Lower lobe of right lung (tissue), 2 donors: ENCODE measurements at regions not wholly inside any gene's neighbourhood (a gene's known extent, or its start where the extent isn't known, plus 50 kb on each side); places are given as distances from the start of the nearest gene placed in this dataset.

Experiments used
- ATAC-seq, 2 donors: fragments of 200-7000 bp; cut with Tn5 transposase; one replicate each; pipeline ENCODE4 v1.9.1; 2020 to 2022; ENCODE audit warnings: mild to moderate bottlenecking in 2 of 2, moderate library complexity in 2 of 2
- DNase-seq: peaks from one replicate; pipeline ENCODE4 v3.0.0-alpha.2; 2020
- H3K27ac ChIP-seq: fragments of 200-600 bp; one replicate; pipeline ENCODE4 v1.8.0; 2022
- H3K27me3 ChIP-seq: fragments of 200-600 bp; one replicate; pipeline ENCODE4 v1.8.0; 2022; ENCODE audit warnings: low read depth
- H3K36me3 ChIP-seq: fragments of 200-600 bp; one replicate; pipeline ENCODE4 v1.8.0; 2022; ENCODE audit warnings: mild to moderate bottlenecking
- H3K4me1 ChIP-seq: fragments of 200-600 bp; one replicate; pipeline ENCODE4 v1.8.0; 2022
- H3K4me3 ChIP-seq: fragments of 200-600 bp; one replicate; pipeline ENCODE4 v1.8.0; 2022; ENCODE audit warnings: mild to moderate bottlenecking
- H3K9me3 ChIP-seq: fragments of 200-600 bp; one replicate; pipeline ENCODE4 v1.8.0; 2022
- intact Hi-C: fragments of 100-400 bp; cut with DNase I; formaldehyde crosslinking; loops from one replicate; pipeline ENCODE4 v1.11.0; 2022
- TF ChIP-seq, protein P1 (sequence below): fragments of 200-600 bp; IDR thresholded peaks from one replicate; pipeline ENCODE4 v1.8.0; 2022; ENCODE audit warnings: antibody characterized with exemption, mild to moderate bottlenecking
- donor health status: DM: no; HTN: yes; CAD: no; lungs with severe emphysema.

DNA sequence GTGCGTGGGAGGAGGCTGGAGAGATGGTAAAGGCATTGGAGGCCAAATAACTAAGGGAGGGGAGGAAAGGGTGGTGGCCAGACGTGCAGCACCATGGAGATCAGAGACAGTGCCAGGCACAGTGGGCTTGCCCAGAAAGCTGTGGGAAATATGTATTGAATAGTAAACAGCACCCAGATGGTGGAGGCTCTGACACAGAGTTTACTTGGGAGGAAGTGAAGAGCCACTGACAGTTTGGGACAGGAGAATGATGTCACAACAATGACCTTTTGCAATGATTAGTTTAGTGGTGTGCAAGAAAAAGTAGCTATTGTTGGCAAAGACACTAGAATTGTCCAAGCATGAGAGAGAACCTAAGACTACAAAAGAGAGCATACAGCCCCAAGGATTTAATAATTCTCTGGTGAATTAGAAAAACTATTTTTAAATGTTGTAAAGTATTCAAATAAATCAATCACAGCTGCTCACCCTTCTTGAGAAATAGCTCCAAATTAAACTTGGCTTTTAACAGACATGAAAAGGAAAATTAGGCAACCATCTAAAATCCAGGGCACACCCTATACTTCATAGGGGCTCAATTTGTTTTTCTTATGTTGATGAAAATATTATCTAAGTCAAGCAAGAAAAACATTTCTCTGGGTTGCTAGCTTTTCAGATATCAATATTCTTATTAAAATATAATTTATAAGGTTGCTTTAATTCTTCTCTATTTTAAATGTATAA, 458.7 kb upstream of the HNRNPA3 start:
- TF ChIP-seq, protein P1, sequence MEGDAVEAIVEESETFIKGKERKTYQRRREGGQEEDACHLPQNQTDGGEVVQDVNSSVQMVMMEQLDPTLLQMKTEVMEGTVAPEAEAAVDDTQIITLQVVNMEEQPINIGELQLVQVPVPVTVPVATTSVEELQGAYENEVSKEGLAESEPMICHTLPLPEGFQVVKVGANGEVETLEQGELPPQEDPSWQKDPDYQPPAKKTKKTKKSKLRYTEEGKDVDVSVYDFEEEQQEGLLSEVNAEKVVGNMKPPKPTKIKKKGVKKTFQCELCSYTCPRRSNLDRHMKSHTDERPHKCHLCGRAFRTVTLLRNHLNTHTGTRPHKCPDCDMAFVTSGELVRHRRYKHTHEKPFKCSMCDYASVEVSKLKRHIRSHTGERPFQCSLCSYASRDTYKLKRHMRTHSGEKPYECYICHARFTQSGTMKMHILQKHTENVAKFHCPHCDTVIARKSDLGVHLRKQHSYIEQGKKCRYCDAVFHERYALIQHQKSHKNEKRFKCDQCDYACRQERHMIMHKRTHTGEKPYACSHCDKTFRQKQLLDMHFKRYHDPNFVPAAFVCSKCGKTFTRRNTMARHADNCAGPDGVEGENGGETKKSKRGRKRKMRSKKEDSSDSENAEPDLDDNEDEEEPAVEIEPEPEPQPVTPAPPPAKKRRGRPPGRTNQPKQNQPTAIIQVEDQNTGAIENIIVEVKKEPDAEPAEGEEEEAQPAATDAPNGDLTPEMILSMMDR = no peak
- no peaks in the 10 kb centered on the region for H3K36me3 ChIP-seq
- H3K27ac ChIP-seq = no peak overlapping the region
- no peaks in the 10 kb centered on the region for H3K27me3 ChIP-seq
- no peaks in the 10 kb centered on the region for H3K4me1 ChIP-seq
- no peaks in the 10 kb centered on the region for H3K9me3 ChIP-seq
- ATAC-seq = peak; percentile 50 to 56
- no peak for DNase-seq
- H3K4me3 ChIP-seq = no peak overlapping the region
- intact Hi-C loops = no loop called here

DNA sequence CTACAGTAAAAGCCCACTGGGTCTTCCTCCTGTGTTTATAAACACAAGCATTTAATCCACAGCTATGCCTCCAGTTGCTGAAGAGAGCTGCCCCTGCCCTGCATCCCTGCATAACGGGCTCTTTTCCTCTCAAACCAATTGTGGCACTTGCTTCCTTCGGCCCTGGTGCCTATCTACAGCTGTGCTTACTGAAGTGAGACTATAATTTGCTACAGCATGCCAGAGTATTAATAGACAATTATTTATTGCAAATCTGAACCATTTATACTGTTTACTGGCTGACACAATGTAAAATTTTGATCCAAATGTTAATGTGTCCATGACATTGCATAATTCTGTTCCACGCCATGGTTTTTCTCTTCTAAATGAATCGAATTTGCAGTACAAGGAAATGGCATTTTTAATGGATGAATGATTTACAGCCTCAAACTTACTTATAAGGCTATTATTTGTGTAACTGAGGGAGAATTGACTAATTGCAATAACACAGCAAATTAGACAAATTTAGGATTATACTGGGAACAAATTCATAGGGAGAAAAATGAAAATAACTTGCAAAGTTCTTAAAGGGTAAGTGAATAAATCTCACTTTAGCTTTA, 457.0 kb upstream of the HNRNPA3 start:
- no peak for ATAC-seq
- TF ChIP-seq, protein P1 = no peak
- no peak for DNase-seq

DNA sequence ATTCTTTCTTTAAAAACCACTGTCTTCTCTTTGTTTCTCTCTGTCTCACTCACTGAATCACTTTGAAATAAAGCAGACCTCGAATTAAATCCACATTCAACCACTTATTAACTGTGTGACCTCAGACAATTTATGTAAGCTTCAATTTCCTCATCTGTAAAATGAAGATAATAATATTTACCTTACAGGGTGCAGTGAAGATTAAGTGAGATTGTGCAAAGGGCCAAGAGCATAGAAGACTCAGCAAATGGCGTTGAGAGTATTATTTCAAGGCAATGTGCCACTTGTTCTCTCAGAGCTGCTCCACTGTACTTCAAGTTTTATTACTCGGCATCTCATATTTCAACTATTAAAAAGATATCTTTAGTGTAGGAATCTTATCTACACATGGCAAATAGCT, 454.2 kb upstream of the HNRNPA3 start:
- ATAC-seq (no peak), DNase-seq (no peak)
- Histone ChIP-seq H3K9me3 (no peaks in the 10 kb centered on the region), H3K36me3 (no peaks in the 10 kb centered on the region), H3K4me3 (no peak overlapping the region), H3K4me1 (no peaks in the 10 kb centered on the region), H3K27me3 (no peaks in the 10 kb centered on the region), H3K27ac (no peak overlapping the region)
- TF ChIP-seq, protein P1 = no peak
- intact Hi-C loops = no loop called here

More for the DNA sequence above, 457.0 kb upstream of the HNRNPA3 start:
- H3K9me3 ChIP-seq = no peaks in the 10 kb centered on the region
- H3K4me3 ChIP-seq = no peak overlapping the region
- intact Hi-C loops = no loop called here
- H3K4me1 ChIP-seq = no peaks in the 10 kb centered on the region
- no peaks in the 10 kb centered on the region for H3K27me3 ChIP-seq
- H3K27ac ChIP-seq = no peak overlapping the region
- H3K36me3 ChIP-seq = no peaks in the 10 kb centered on the region

DNA sequence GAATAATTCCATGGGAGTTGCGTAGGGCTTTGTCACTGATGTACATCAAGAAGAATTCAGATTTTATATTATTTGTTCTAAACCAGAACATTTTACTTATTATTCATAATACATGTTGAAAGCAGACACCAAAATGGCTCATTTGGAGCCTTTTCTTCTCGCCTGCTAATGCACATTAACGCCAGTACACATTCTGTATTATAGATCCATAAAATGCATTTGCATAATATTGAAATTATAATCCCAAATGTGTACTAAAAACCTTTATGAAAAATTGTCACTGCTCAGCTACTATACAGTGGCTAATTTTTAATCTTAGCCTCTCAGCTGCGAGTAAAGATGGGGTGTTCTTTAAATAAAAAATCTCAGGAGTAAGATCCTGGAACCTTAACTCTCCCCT, 452.2 kb upstream of the HNRNPA3 start:
- Histone ChIP-seq H3K4me1 (no peaks in the 10 kb centered on the region), H3K36me3 (no peaks in the 10 kb centered on the region), H3K9me3 (no peaks in the 10 kb centered on the region), H3K27ac (no peak overlapping the region), H3K27me3 (no peaks in the 10 kb centered on the region), H3K4me3 (no peak overlapping the region)
- intact Hi-C loops = no loop called here
- no peak for ATAC-seq
- TF ChIP-seq, protein P1 = no peak
- DNase-seq = no peak

DNA sequence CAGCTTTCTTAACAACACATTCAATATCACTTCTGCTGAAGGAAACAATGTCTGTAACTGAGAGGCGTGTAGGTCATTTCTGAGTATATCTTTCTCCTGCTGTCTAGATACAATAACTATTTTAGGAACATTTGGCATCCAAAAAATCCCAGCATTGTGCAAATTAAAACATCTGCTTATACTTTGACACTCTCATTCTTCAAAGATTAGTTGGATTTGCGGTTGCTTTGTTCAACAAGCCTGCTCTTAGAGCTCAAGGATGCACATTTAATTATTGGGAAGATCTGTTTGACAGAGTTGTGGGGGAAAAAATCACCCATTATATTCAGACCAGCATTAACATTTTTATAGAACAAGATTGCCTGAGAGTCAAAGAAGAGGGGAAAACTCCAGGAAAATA, 449.5 kb upstream of the HNRNPA3 start:
- intact Hi-C loops = no loop called here
- DNase-seq (no peak), ATAC-seq (no peak)
- Histone ChIP-seq H3K9me3 (no peaks in the 10 kb centered on the region), H3K4me1 (no peaks in the 10 kb centered on the region), H3K36me3 (no peaks in the 10 kb centered on the region), H3K27me3 (no peaks in the 10 kb centered on the region), H3K27ac (no peak overlapping the region), H3K4me3 (no peak overlapping the region)
- TF ChIP-seq, protein P1 = no peak
